SK-N-SH (cell line): ENCODE measurements at regions not wholly inside any gene's neighbourhood (a gene's known extent, or its start where the extent isn't known, plus 50 kb on each side); places are given as distances from the start of the nearest gene placed in this dataset.

Source experiments
- CTCF ChIA-PET: fragments of 300-600, 350-600 bp; formaldehyde crosslinking; extraction: SDS; loops from one replicate; lab custom pipeline; 2021; lab: Yijun Ruan, JAX
- POLR2A ChIA-PET: fragments of 350-600 bp; sonication (Branson Sonifier 250); formaldehyde crosslinking; extraction: SDS; loops from one replicate; lab custom pipeline; 2020; ENCODE audit warnings: antibody characterized with exemption, inconsistent platforms; lab: Yijun Ruan, JAX
- DNase-seq: peaks from one replicate; pipeline ENCODE4 v3.0.0; 2012
- H2AFZ ChIP-seq: fragments of 200-600 bp; sonication (generic); 2 replicates; pipeline ENCODE4 v1.8.1; 2016; ENCODE audit warnings: antibody characterized with exemption, mild to moderate bottlenecking, low read depth
- H3F3A ChIP-seq: fragments of 200-600 bp; sonication (generic); replicated peaks from 2 replicates; pipeline ENCODE3; 2016; ENCODE audit warnings: antibody characterized with exemption, mild to moderate bottlenecking; ENCODE audit not compliant: insufficient read depth
- H3K27ac ChIP-seq, 2 experiments: fragments of 200-500 bp in 1 of 2; fragments of 200-600 bp in 1 of 2; sonication (Bioruptor generic) in 1 of 2; sonication (generic), shearing (Covaris generic) in 1 of 2; 2 replicates each; pipeline versions ENCODE4 v1.5.1 to v1.6.1; 2014 to 2016; ENCODE audit warnings: low read depth in 2 of 2, inconsistent platforms in 1 of 2, low read length in 1 of 2, mild to moderate bottlenecking in 1 of 2, mixed read lengths in 1 of 2
- H3K27me3 ChIP-seq: fragments of 200-600 bp; sonication (generic), shearing (Covaris generic); 2 replicates; pipeline ENCODE4 v1.6.1; 2016; ENCODE audit warnings: mixed run types; ENCODE audit not compliant: insufficient read depth
- H3K36me3 ChIP-seq, 2 experiments: fragments of 200-500 bp in 1 of 2; fragments of 200-600 bp in 1 of 2; sonication (Bioruptor generic) in 1 of 2; sonication (generic) in 1 of 2; replicated peaks in 1 of 2; 2 replicates each; pipeline versions ENCODE3 to v1.5.1; 2014 to 2016; ENCODE audit warnings: low read length in 1 of 2, mild to moderate bottlenecking in 1 of 2; ENCODE audit not compliant: insufficient read depth in 2 of 2, control insufficient read depth in 1 of 2
- H3K4me1 ChIP-seq, 2 experiments: fragments of 200-500 bp in 1 of 2; fragments of 200-600 bp in 1 of 2; sonication (Bioruptor generic) in 1 of 2; sonication (generic), shearing (Covaris generic) in 1 of 2; 2 replicates each; pipeline versions ENCODE4 v1.5.1 to v1.6.1; 2014 to 2016; ENCODE audit warnings: low read depth in 1 of 2, low read length in 1 of 2, mixed run types in 1 of 2; ENCODE audit not compliant: insufficient read depth in 2 of 2, control insufficient read depth in 1 of 2
- H3K4me2 ChIP-seq: fragments of 200-600 bp; sonication (generic), shearing (Covaris generic); 2 replicates; pipeline ENCODE4 v1.6.1; 2017; ENCODE audit warnings: mixed run types
- H3K4me3 ChIP-seq, 2 experiments: fragments of 200-500 bp in 1 of 2; fragments of 200-600 bp in 1 of 2; sonication (Bioruptor generic) in 1 of 2; sonication (generic), shearing (Covaris generic) in 1 of 2; 2 replicates each; pipeline versions ENCODE4 v1.5.1 to v1.8.1; 2014 to 2016; ENCODE audit warnings: low read depth in 2 of 2, inconsistent platforms in 1 of 2, low read length in 1 of 2, mild to moderate bottlenecking in 1 of 2, mixed read lengths in 1 of 2, moderate library complexity in 1 of 2
- H3K79me2 ChIP-seq: fragments of 200-600 bp; sonication (generic); 2 replicates; pipeline ENCODE4 v1.8.1; 2017; ENCODE audit warnings: mild to moderate bottlenecking; ENCODE audit not compliant: insufficient read depth
- H3K9ac ChIP-seq: fragments of 200-600 bp; sonication (generic); 2 replicates; pipeline ENCODE4 v1.6.1; 2017; ENCODE audit warnings: mixed run types
- H3K9me2 ChIP-seq: fragments of 200-600 bp; sonication (generic); 2 replicates; pipeline ENCODE4 v1.6.1; 2017; ENCODE audit warnings: mixed run types
- H3K9me3 ChIP-seq: fragments of 200-600 bp; sonication (generic); 2 replicates; pipeline ENCODE4 v1.6.1; 2017; ENCODE audit warnings: mixed run types, mild to moderate bottlenecking, moderate library complexity
- H4K20me1 ChIP-seq: fragments of 200-600 bp; sonication (generic); 2 replicates; pipeline ENCODE4 v1.6.1; 2017; ENCODE audit warnings: mild to moderate bottlenecking, mixed run types; ENCODE audit not compliant: insufficient read depth
- CHD2 ChIP-seq: fragments of 150-350 bp; IDR thresholded peaks from 2 replicates; pipeline ENCODE4 v1.6.1; 2018; ENCODE audit warnings: low read length; ENCODE audit not compliant: partially characterized antibody
- CTCF ChIP-seq: fragments of 200-600 bp; sonication (generic); IDR thresholded peaks from 2 replicates; pipeline ENCODE4 v1.6.1; 2017; ENCODE audit warnings: antibody characterized with exemption, mild to moderate bottlenecking, moderate library complexity
- FOSL2 ChIP-seq: IDR thresholded peaks from 2 replicates; pipeline ENCODE4 v1.4.0; 2012; ENCODE audit warnings: low read depth, mild to moderate bottlenecking, moderate library complexity, borderline replicate concordance
- FOXJ3 ChIP-seq: sonication (generic); formaldehyde crosslinking; IDR thresholded peaks from 2 replicates; pipeline ENCODE4 v1.5.1; 2020; ENCODE audit warnings: mild to moderate bottlenecking, missing genetic modification reagents
- GABPA ChIP-seq: IDR thresholded peaks from 2 replicates; pipeline ENCODE4 v1.4.0; 2012; ENCODE audit warnings: low read depth, mild to moderate bottlenecking
- IRF3 ChIP-seq: fragments of 150-350 bp; IDR thresholded peaks from 2 replicates; pipeline ENCODE4 v1.6.1; 2016; ENCODE audit warnings: mild to moderate bottlenecking, low read depth, low read length
- JUND ChIP-seq: IDR thresholded peaks from 2 replicates; pipeline ENCODE4 v1.4.0; 2012
- MEF2A ChIP-seq: IDR thresholded peaks from 2 replicates; pipeline ENCODE4 v1.4.0; 2012; ENCODE audit warnings: low read depth, borderline replicate concordance
- NRF1 ChIP-seq: IDR thresholded peaks from 2 replicates; pipeline ENCODE4 v1.6.1; 2012; ENCODE audit warnings: low read depth, mild to moderate bottlenecking, low read length
- PBX3 ChIP-seq: IDR thresholded peaks from 2 replicates; pipeline ENCODE4; 2012
- RCOR1 ChIP-seq: fragments of 150-350 bp; IDR thresholded peaks from 2 replicates; pipeline ENCODE4 v1.6.1; 2017; ENCODE audit warnings: antibody characterized with exemption, low read length
- REST ChIP-seq: IDR thresholded peaks from 2 replicates; pipeline ENCODE4 v1.6.1; 2012; ENCODE audit warnings: mild to moderate bottlenecking, low read depth, low read length, moderate library complexity
- SIN3A ChIP-seq: IDR thresholded peaks from 2 replicates; pipeline ENCODE4 v1.6.1; 2012; ENCODE audit warnings: low read depth, mild to moderate bottlenecking, low read length, moderate library complexity, borderline replicate concordance
- SMC3 ChIP-seq: IDR thresholded peaks from 2 replicates; pipeline ENCODE4 v1.6.1; 2012; ENCODE audit warnings: low read depth, low read length, improper control_type of control experiment
- TAF1 ChIP-seq: IDR thresholded peaks from 2 replicates; pipeline ENCODE4 v1.6.1; 2012; ENCODE audit warnings: low read depth, mild to moderate bottlenecking, low read length, moderate library complexity, borderline replicate concordance
- TCF12 ChIP-seq: IDR thresholded peaks from 2 replicates; pipeline ENCODE4 v1.4.0; 2012
- WGBS: methylation state at CpG from one replicate; pipeline ENCODE4 v1.1.6; 2017; ENCODE audit warnings: low lambda C conversion rate; 5-methylcytosine and 5-hydroxymethylcytosine counted together

- no peak overlapping the region for H3K9ac ChIP-seq
- H2AFZ ChIP-seq: no peak overlapping the region
- ChIA-PET CTCF (no interaction called here), POLR2A (no interaction called here)
- no peak for DNase-seq
- no peaks in the 10 kb centered on the region for H4K20me1 ChIP-seq
- H3K9me2 ChIP-seq: no peaks in the 10 kb centered on the region
- H3K9me3 ChIP-seq: no peaks in the 10 kb centered on the region
- WGBS: 24% methylated on average over 5 of the region's 5 CpGs
- no peaks in the 10 kb centered on the region for H3K27me3 ChIP-seq
- no peaks in the 10 kb centered on the region for H3K79me2 ChIP-seq
- TF ChIP-seq FOXJ3: no peak
- H3K4me2 ChIP-seq: no peak overlapping the region
- H3K4me1 ChIP-seq: no peaks in the 10 kb centered on the region
- no peaks in the 10 kb centered on the region for H3K36me3 ChIP-seq
- no peaks in the 10 kb centered on the region for H3F3A ChIP-seq
- no peak overlapping the region for H3K4me3 ChIP-seq
- no peak overlapping the region for H3K27ac ChIP-seq
These were observed 497.0 kb downstream of the EPHA7 start for GRCh38 chr6:92922216-92922806.

GRCh38 chr6:92915466-92915865 lies 503.9 kb downstream of the EPHA7 start:
- no peak overlapping the region for H3K4me3 ChIP-seq
- ChIA-PET POLR2A (no interaction called here), CTCF (no interaction called here)
- no peaks in the 10 kb centered on the region for H3K4me1 ChIP-seq
- H4K20me1 ChIP-seq: no peaks in the 10 kb centered on the region
- no peak for DNase-seq
- H2AFZ ChIP-seq: no peak overlapping the region
- H3K4me2 ChIP-seq: no peak overlapping the region
- TF ChIP-seq CHD2 (no peak), GABPA (no peak), PBX3 (no peak), SIN3A (no peak), TCF12 (no peak)
- no peaks in the 10 kb centered on the region for H3K9me3 ChIP-seq
- 37% methylated on average over 2 of the region's 2 CpGs for WGBS
- no peak overlapping the region for H3K27ac ChIP-seq
- no peaks in the 10 kb centered on the region for H3K36me3 ChIP-seq
- no peaks in the 10 kb centered on the region for H3K9me2 ChIP-seq
- H3F3A ChIP-seq: no peaks in the 10 kb centered on the region
- no peaks in the 10 kb centered on the region for H3K79me2 ChIP-seq
- no peak overlapping the region for H3K9ac ChIP-seq
- no peaks in the 10 kb centered on the region for H3K27me3 ChIP-seq

- no peak overlapping the region for H2AFZ ChIP-seq
- ChIA-PET CTCF (no interaction called here), POLR2A (no interaction called here)
- DNase-seq: no peak
- H3K36me3 ChIP-seq: no peaks in the 10 kb centered on the region
- H3F3A ChIP-seq: no peaks in the 10 kb centered on the region
- WGBS: 31% methylated on average over 1 of the region's 1 CpG
- no peak overlapping the region for H3K4me2 ChIP-seq
- no peaks in the 10 kb centered on the region for H3K4me1 ChIP-seq
- no peaks in the 10 kb centered on the region for H3K27me3 ChIP-seq
- no peaks in the 10 kb centered on the region for H4K20me1 ChIP-seq
- no peaks in the 10 kb centered on the region for H3K79me2 ChIP-seq
- H3K9me3 ChIP-seq: no peaks in the 10 kb centered on the region
- H3K27ac ChIP-seq: no peak overlapping the region
- H3K9me2 ChIP-seq: no peaks in the 10 kb centered on the region
- no peak overlapping the region for H3K4me3 ChIP-seq
- no peak overlapping the region for H3K9ac ChIP-seq
- TF ChIP-seq TAF1: no peak
- TF ChIP-seq JUND: no peak
- TF ChIP-seq IRF3: no peak
- TF ChIP-seq NRF1: no peak
- TF ChIP-seq FOSL2: no peak
- no peak for TF ChIP-seq CTCF
- TF ChIP-seq REST: no peak
- TF ChIP-seq SMC3: no peak
- no peak for TF ChIP-seq MEF2A
- TF ChIP-seq RCOR1: no peak
These were observed 508.1 kb downstream of the EPHA7 start for GRCh38 chr6:92911301-92911700.
